ENCODE measurements at regions not wholly inside any gene's neighbourhood (a gene's known extent, or its start where the extent isn't known, plus 50 kb on each side); places are given as distances from the start of the nearest gene placed in this dataset.
A peak's percentile ranks its signal among the peaks of the same experiment; 100 is the strongest.

DNA sequence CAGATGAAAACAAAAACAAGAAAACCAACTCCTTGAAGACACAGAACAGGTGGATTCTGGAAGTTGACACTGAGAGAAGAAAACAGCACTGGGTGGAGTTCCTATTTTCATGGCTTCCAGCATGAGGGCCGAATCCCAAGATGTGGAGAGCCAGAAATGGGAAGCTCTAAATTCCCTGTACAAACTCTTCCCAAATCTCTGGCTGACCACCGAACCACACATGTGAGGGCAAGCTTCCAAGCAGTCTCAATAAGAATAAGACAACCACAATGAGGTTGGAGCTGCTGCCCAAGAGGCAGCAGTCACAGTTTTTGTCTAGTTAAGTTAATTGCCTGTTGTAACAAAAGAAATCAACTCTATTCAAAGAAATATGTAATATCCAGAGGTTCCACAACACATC lies 339.3 kb upstream of the SLC30A5 start:
- no peak for ATAC-seq
- Histone ChIP-seq H3K9me3 (no peaks in the 10 kb centered on the region), H3K27me3 (ENCODE audit: insufficient read depth in 3 of 3, low read length in 2 of 3) (no peaks in the 10 kb centered on the region)

DNA sequence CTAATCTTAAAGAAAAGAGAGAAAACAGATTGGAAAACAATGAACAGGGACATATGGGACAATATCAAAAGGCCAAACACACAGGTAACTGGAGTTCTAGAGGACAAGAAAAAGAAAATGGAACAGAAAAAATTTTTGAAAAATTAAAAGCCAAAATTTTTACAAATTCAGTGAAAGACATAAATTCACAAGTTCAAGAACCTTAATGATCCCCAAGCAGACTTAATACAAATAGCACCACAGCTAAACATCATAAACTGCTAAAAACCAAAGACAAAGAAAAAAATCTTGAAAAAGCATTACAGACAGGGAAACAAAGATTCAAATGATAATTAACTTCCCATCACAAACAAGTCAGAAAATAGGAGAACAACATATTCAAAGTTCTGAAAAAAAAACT lies 338.5 kb upstream of the SLC30A5 start:
- Histone ChIP-seq H3K27me3 (ENCODE audit: insufficient read depth in 3 of 3, low read length in 2 of 3) (no peaks in the 10 kb centered on the region), H3K4me1 (peaks cover 4% of the 10 kb centered on the region), H3K36me3 (ENCODE audit: insufficient read depth in 1 of 2, low read depth in 1 of 2) (no peaks in the 10 kb centered on the region), H3K4me3 (no peak overlapping the region), H3K9me3 (no peaks in the 10 kb centered on the region), H3K27ac (no peak overlapping the region)
- TF ChIP-seq, protein P1, sequence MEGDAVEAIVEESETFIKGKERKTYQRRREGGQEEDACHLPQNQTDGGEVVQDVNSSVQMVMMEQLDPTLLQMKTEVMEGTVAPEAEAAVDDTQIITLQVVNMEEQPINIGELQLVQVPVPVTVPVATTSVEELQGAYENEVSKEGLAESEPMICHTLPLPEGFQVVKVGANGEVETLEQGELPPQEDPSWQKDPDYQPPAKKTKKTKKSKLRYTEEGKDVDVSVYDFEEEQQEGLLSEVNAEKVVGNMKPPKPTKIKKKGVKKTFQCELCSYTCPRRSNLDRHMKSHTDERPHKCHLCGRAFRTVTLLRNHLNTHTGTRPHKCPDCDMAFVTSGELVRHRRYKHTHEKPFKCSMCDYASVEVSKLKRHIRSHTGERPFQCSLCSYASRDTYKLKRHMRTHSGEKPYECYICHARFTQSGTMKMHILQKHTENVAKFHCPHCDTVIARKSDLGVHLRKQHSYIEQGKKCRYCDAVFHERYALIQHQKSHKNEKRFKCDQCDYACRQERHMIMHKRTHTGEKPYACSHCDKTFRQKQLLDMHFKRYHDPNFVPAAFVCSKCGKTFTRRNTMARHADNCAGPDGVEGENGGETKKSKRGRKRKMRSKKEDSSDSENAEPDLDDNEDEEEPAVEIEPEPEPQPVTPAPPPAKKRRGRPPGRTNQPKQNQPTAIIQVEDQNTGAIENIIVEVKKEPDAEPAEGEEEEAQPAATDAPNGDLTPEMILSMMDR (IDR thresholded peaks at IDR 0.05) = no peak
- no peak for DNase-seq
- intact Hi-C loops (cut with DNase I) = no loop called here
- no peak for ATAC-seq

More for the DNA sequence above, 339.3 kb upstream of the SLC30A5 start:
- TF ChIP-seq, protein P1 (IDR thresholded peaks at IDR 0.05) = no peak
- H3K27ac ChIP-seq = no peak overlapping the region
- DNase-seq = no peak
- peaks cover 5% of the 10 kb centered on the region for H3K4me1 ChIP-seq
- 61 to 73% (median 65%) methylated on average over 2 of the region's 2 CpGs for WGBS, 3 donors
- intact Hi-C loops (cut with DNase I) = no loop called here
- H3K36me3 ChIP-seq (ENCODE audit: insufficient read depth in 1 of 2, low read depth in 1 of 2) = no peaks in the 10 kb centered on the region
- no peak overlapping the region for H3K4me3 ChIP-seq

DNA sequence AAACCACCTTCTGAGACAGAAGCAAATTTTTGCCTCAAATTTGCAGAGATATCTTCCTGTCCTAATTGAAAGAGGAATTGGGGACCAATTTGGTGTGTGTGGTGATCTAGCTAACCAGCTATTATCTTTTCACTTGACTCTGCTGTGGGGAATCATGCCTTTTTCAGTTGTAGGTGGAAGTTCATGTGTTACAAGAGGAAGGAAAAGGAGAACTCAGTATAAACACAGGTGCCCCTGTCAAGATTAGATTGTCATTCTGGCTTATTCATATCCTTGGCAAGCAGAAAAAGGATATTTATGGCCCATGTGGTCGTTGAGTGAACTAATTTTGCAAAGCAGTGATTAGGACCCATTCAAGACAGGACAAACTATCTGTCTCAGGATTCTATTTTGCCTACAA lies 336.8 kb upstream of the SLC30A5 start:
- H3K27me3 ChIP-seq (ENCODE audit: insufficient read depth in 3 of 3, low read length in 2 of 3) = no peaks in the 10 kb centered on the region
- H3K9me3 ChIP-seq = no peaks in the 10 kb centered on the region
- H3K4me3 ChIP-seq = no peak overlapping the region
- H3K27ac ChIP-seq = no peak overlapping the region
- H3K4me1 ChIP-seq = peaks cover 4% of the 10 kb centered on the region
- peak in 1 of 4 donors; percentile 28 for ATAC-seq
- intact Hi-C loops (cut with DNase I) = no loop called here
- TF ChIP-seq, protein P1 (IDR thresholded peaks at IDR 0.05) = no peak
- no peaks in the 10 kb centered on the region for H3K36me3 ChIP-seq (ENCODE audit: insufficient read depth in 1 of 2, low read depth in 1 of 2)
- DNase-seq = no peak
- 3 to 7% (median 4%) methylated on average over 1 of the region's 1 CpG for WGBS, 3 donors

DNA sequence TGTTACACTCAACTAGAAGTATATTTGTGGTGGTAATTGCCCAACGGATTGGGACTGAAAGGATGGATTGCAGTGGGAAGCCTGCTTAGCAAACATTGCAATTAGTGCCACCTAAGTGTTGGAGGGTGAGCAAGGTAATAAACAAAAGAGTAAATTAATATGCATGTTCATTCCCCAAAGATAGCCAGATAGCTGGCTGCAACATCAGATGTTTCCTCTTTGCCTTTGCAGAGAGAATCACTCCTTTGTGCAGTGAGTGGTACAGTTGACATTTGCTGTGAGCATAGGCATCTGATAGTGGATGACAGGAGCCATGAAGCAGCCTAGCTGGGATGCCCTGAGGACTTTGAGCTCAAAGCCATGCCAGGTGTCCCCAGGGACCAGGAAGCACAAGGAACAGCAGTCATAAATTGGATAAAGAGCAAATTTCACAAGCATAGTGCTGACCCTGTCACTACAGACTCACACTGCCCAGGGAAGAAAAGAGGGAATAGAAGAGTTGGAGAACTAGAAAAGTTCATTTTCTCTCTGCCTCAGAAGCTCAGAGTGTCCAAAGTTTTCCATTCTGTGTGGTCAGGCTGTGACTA lies 336.1 kb upstream of the SLC30A5 start:
- TF ChIP-seq, protein P1 (IDR thresholded peaks at IDR 0.05) = no peak
- Histone ChIP-seq H3K36me3 (ENCODE audit: insufficient read depth in 1 of 2, low read depth in 1 of 2) (no peaks in the 10 kb centered on the region), H3K4me3 (no peak overlapping the region), H3K9me3 (peaks cover 4% of the 10 kb centered on the region), H3K4me1 (peaks cover 4% of the 10 kb centered on the region), H3K27me3 (ENCODE audit: insufficient read depth in 3 of 3, low read length in 2 of 3) (no peaks in the 10 kb centered on the region), H3K27ac (no peak overlapping the region)
- intact Hi-C loops (cut with DNase I) = no loop called here
- no peak for DNase-seq
- no peak for ATAC-seq
- 57 to 72% (median 71%) methylated on average over 1 of the region's 1 CpG for WGBS, 3 donors

DNA sequence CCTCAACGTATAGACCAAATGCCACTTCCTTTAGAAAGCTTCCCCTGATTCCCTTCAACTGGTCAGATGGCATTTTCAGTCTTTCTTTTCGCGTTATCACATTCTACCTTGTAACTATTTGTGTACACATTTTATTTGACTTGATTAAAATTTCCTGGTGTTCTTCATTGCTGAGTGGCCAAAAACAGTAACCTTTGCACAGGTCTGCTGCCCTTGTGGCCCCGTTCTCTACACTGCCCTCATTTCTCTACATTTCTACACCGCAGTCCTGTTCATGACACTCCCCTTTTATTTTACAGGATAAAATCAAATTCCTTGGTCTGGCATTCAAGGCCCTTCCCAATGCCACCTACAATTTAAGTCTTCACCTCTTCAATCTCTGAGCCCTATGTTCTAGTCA lies 334.2 kb upstream of the SLC30A5 start:
- no peak overlapping the region for H3K4me3 ChIP-seq
- ATAC-seq = no peak
- H3K9me3 ChIP-seq = peaks cover 4% of the 10 kb centered on the region
- intact Hi-C loops (cut with DNase I) = no loop called here
- peaks cover 4% of the 10 kb centered on the region for H3K4me1 ChIP-seq
- no peaks in the 10 kb centered on the region for H3K36me3 ChIP-seq (ENCODE audit: insufficient read depth in 1 of 2, low read depth in 1 of 2)
- no peak overlapping the region for H3K27ac ChIP-seq
- DNase-seq = no peak
- TF ChIP-seq, protein P1 (IDR thresholded peaks at IDR 0.05) = no peak
- no peaks in the 10 kb centered on the region for H3K27me3 ChIP-seq (ENCODE audit: insufficient read depth in 3 of 3, low read length in 2 of 3)
- WGBS, 3 donors = 89 to 98% (median 90%) methylated on average over 5 of the region's 5 CpGs
